ENCODE measurements at regions not wholly inside any gene's neighbourhood (a gene's known extent, or its start where the extent isn't known, plus 50 kb on each side); places are given as distances from the start of the nearest gene placed in this dataset.

- no peak for DNase-seq (ENCODE audit: low spot score)
Observed at GRCh38 chr9:86730163-86730928, 217.0 kb downstream of the GAS1 start.

- no peak for DNase-seq (ENCODE audit: low spot score)
Observed at GRCh38 chr9:86724529-86724928, 222.8 kb downstream of the GAS1 start.

DNA sequence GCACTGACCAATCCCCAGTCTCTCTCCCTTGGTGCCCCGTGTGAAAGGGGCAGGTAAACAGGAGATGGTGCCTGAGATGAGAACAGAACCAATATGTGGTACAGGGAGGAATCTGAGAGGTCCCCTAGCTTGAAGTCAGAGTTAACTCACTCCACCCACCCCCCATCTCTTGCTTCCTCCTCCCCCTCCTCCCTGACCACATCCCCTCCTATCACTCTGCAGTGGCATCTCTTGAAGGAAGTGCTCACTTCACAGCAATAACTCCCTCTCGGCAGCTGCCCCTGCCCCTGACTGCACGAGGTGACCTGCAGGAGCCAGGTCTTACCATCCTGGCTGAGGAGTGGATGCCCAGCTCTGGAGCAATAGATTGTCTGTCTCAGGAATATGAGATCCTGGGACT, 224.0 kb downstream of the GAS1 start:
- no peak for DNase-seq (ENCODE audit: low spot score)

GRCh38 chr9:86722706-86723075, 224.6 kb downstream of the GAS1 start:
- no peak for DNase-seq (ENCODE audit: low spot score)

- no peak for DNase-seq (ENCODE audit: low spot score)
Observed at GRCh38 chr9:86721843-86722705, 225.2 kb downstream of the GAS1 start.

- DNase-seq (ENCODE audit: low spot score), result no peak
Observed at GRCh38 chr9:86721226-86721781, 226.0 kb downstream of the GAS1 start.

DNA sequence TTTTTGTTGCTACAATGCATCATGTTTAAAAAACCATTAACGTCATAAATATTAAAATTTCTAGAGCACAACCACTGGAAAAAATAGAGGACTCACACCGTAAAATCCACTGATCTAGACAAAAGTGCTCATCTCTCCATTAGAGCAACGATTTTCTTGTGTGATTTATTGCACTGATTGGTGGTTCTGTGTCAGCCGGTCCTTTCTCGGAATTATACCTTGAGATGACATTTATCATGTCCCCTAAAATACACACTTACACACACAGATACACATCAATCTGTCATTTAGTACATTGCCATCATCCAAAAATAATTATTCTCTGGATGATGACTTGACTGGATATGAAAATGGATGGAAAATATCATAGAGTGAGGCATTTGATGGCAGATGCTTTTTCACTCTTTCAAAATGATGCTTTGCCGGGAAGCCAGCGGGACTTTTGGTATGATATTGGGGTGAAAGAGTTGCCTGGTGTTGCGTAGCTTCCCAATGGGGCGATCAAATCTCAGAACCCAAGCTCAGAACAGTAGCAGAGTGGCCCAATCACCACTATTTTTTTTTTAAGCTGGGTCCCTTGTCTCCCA, 226.6 kb downstream of the GAS1 start:
- no peak for DNase-seq (ENCODE audit: low spot score)

- DNase-seq (ENCODE audit: low spot score), result no peak
Observed at GRCh38 chr9:86718388-86719049, 228.8 kb downstream of the GAS1 start.

- no peak for DNase-seq (ENCODE audit: low spot score)
Observed at GRCh38 chr9:86716326-86716922, 230.9 kb downstream of the GAS1 start.

DNA sequence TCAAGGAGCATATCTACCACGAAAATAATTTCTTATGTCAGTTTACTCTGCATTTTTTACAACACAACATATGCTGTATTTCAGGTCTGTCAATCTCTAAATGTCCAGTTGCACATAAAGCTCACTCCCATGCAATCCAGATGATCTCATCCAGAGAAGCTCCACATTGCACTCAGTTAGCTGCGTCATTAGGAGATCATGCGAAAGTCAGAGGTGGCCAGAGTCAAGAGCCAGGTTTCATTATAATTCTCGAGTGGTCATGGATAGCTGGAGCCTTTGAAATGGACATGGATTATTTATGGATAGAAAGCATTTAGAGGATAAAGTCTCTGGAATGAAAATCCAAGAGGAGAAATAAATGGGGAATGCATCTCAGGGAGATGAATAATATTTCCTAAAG, 232.3 kb downstream of the GAS1 start:
- DNase-seq (ENCODE audit: low spot score), result no peak

- no peak for DNase-seq (ENCODE audit: low spot score)
Observed at GRCh38 chr9:86713970-86714369, 233.3 kb downstream of the GAS1 start.

DNA sequence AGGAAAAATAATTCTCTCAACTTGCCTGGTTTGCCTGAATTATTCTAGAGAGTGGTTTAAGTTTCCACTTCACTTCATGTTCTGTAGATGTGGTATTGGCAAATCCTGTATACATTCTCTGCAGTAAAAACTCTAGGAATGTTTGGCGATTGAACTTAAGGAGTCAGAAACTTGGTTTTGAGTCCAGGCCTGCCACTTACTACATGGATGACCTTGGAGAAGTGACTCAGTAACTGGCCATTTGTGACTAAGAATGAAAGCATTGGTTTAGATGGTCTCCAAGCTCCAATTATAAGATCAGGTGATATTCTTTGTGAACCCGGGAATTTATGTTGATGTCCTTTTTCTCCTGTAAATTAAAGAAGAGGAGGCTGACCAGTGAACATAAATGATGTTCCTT, 233.8 kb downstream of the GAS1 start:
- DNase-seq (ENCODE audit: low spot score), result no peak

- no peak for DNase-seq (ENCODE audit: low spot score)
Observed at GRCh38 chr9:86708918-86709835, 238.1 kb downstream of the GAS1 start.

DNA sequence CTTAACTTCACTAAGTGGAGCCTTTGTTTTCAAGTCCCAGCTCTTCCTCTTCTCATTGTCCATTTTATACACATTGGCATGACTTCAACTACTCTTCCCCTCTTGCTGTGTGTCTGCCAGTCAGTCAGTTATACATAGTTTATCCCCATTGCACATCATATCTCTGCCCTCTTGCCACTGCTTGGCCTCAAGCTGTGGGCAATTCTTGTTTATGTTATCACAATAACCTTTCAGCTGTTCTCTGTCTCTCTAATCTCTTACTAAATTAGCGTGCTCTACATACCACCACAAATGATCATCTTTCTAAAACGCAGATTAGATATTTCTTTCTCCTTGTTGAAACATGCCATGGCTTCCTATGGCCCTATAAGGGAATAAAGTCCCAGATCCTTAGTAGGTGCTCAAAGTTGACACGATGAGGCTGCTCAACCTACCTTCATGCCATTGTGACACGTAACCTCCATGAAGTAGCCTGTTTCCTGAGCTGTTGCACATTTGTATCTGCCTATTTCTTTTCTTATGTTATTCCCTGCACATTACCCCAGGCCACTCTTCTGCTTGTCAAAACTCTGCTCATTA, 239.3 kb downstream of the GAS1 start:
- no peak for DNase-seq (ENCODE audit: low spot score)

DNA sequence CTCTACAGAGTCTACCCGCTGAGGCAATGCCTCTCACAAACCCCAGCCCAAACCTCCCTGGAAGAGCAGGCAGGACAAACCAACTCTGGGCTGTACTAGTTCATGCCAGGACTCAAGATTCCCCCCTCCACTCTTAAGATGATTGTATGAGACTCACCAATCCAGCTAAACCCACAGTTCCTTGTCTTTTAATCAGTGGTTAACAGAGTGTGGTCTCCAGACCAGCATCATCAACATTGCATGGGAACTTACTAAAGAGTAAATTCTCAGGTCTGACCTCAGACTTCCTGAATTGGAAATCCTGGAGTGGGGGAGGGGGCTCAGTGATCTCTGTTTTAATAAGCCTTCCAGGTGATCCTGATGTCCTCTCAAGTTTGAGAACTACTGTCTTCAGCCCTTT, 240.9 kb downstream of the GAS1 start:
- no peak for DNase-seq (ENCODE audit: low spot score)

DNA sequence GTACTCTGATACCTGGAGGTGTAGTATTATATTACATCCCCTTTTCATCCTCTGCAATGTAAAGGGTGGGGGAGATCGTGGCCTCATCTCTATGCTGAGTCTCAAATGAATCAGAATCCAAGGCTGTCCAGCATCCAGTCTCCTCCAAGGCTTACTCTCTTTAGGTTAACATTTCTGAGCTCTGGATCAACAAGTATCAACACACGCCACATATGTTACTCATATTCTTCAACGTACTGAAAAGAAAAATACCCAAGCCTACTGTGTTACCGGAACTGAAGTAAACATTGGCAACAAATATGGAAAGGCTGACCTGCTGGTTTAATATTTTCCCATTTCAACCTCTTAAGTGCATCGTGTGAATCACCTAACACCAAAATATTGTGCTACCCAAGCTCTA, 241.8 kb downstream of the GAS1 start:
- DNase-seq (ENCODE audit: low spot score), result no peak

GRCh38 chr9:86703346-86703745, 244.0 kb downstream of the GAS1 start:
- DNase-seq (ENCODE audit: low spot score), result no peak

DNA sequence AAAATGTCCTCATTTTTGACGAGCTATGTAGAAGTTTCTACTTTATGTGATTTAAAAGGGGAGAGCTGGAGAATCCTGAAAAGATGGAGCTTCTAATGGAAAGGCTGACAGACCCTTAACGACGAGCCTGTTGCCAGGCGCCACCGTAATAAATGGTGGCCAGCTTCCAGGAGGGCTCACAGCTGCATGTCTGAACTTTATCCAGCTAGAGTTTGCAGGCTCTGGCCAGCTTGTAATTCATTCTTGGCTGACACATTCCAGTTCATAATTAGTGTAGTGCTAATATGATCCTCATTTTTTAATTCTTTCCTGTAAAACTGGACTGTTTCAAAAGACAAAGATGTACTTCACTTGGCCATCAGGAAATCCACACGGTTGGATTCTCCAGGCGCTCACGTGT, 246.7 kb downstream of the GAS1 start:
- no peak for DNase-seq (ENCODE audit: low spot score)

- no peak for DNase-seq (ENCODE audit: low spot score)
Observed at GRCh38 chr9:86697999-86698398, 249.3 kb downstream of the GAS1 start.

DNA sequence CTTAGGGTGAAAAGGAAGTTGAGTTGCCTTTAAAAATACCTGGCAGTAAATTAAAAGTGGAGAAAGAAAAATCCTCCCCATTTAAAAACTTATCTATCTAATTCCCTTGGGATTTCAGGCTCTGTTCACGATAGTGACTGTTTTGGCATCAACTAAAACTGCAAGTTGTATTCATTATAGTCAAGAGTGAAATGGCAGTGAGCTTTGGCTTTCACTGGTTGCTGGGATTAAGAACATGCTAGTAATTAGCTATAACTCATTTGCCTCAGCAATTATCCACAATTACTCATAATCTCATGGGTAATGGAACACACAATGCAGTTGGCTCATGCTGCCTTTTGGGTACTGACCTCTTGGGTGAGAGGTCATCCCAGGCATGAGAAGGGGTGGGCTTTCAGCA, 250.1 kb downstream of the GAS1 start:
- DNase-seq (ENCODE audit: low spot score), result no peak
